Astrocyte of the spinal cord (primary cell): ENCODE measurements at regions not wholly inside any gene's neighbourhood (a gene's known extent, or its start where the extent isn't known, plus 50 kb on each side); places are given as distances from the start of the nearest gene placed in this dataset.

Experiments
- DNase-seq: peaks from one replicate; pipeline ENCODE4 v3.0.0; 2011; ENCODE audit warnings: low read depth, low spot score
- H3K4me3 ChIP-seq: 2 replicates; pipeline ENCODE4 v1.5.1; 2011; ENCODE audit warnings: low read depth, mild to moderate bottlenecking, low read length, moderate library complexity
- in situ Hi-C: cut with HindIII; loops from 2 replicates; pipeline ENCODE4 v1.10.0; 2017; ENCODE audit warnings: low sequenced_read_pairs
- TF ChIP-seq, protein P1 (sequence below): IDR thresholded peaks from 2 replicates; pipeline ENCODE4 v1.5.1; 2012; ENCODE audit warnings: low read depth, mild to moderate bottlenecking, low read length, inconsistent platforms

GRCh38 chr5:13382232-13382631 is 562.3 kb downstream of the DNAH5 start:
- no peak for DNase-seq
- no peak overlapping the region for H3K4me3 ChIP-seq
- in situ Hi-C loops = no loop called here
- TF ChIP-seq, protein P1, sequence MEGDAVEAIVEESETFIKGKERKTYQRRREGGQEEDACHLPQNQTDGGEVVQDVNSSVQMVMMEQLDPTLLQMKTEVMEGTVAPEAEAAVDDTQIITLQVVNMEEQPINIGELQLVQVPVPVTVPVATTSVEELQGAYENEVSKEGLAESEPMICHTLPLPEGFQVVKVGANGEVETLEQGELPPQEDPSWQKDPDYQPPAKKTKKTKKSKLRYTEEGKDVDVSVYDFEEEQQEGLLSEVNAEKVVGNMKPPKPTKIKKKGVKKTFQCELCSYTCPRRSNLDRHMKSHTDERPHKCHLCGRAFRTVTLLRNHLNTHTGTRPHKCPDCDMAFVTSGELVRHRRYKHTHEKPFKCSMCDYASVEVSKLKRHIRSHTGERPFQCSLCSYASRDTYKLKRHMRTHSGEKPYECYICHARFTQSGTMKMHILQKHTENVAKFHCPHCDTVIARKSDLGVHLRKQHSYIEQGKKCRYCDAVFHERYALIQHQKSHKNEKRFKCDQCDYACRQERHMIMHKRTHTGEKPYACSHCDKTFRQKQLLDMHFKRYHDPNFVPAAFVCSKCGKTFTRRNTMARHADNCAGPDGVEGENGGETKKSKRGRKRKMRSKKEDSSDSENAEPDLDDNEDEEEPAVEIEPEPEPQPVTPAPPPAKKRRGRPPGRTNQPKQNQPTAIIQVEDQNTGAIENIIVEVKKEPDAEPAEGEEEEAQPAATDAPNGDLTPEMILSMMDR = no peak

DNA sequence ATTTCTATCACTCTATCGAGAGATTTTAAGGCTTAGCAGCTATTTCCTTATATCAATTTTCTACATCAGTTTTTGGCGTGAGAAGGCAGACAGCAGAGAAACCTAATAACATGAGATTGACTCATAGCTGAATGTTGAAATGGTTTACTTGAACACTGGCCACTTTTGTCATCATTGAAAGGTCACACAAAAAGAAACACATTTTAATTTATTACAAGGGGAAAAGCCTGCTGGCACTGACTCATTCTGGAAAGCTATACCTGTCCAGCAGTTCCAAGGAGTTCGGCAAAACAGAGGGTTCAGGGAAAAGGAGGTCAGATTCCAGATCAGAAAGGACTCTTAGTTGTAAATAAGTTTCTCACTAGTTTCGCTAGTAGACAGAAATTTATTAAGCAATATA is 566.4 kb downstream of the DNAH5 start:
- DNase-seq = peak; percentile 58
- in situ Hi-C loops = no loop called here
- H3K4me3 ChIP-seq = no peak overlapping the region
- TF ChIP-seq, protein P1 = no peak

DNA sequence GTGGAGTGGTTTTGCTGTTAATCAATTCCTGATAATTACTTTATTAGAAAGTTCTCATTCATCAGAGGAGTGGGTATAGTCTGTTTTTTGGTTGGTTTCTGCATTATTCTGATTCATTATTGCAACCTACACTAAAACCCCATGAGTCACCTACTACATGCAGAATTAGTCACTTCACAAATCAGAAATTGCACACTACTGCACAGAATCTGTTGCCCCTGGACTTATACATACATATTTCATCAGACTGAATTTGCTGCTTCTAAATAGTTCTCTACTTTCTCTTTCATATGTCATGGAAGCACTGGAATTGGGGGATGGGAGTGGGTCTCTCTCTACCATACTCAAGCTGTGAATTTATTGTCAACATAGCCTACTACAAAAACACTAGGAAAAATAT is 585.1 kb downstream of the DNAH5 start:
- in situ Hi-C loops = no loop called here
- no peak overlapping the region for H3K4me3 ChIP-seq
- TF ChIP-seq, protein P1 = no peak
- peak; percentile 69 for DNase-seq

DNA sequence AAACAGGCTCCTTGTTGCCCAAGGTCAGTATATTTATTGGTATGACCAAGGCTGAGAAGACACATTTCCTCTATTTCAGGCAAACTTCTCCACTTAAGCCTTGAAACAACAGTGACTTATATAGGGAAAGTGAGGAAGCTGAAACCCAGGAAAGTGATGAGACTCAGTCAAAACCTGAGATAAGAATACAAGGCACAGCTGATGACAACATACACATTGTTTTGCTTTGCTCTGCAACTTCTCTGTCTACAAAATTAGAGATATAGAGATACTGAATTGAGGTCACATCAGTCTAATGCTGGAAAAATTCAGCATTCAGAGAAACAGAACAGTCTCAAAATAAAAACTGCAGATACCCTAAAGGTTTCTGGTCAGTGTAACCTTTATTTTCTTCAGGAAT is 586.1 kb downstream of the DNAH5 start:
- in situ Hi-C loops = no loop called here
- TF ChIP-seq, protein P1 = no peak
- no peak for DNase-seq
- no peak overlapping the region for H3K4me3 ChIP-seq

DNA sequence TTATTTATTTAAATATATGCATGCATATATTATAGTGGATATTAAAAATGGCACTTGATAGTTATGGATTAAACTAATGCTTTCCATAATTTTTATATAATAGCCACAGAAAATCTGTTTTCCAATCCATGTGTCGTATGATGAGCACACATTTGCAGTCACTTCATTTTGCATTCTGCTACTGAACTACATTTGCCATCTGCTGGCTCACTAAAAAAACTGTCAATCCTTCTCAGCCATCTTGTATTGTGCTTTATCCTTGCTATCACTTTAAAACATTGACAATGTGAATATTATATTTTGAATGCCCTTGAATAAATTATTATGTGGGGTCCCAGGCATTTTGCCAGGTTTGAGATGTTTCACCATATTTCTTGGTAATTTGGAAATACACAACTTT is 586.6 kb downstream of the DNAH5 start:
- TF ChIP-seq, protein P1 = no peak
- no peak for DNase-seq
- in situ Hi-C loops = no loop called here
- H3K4me3 ChIP-seq = no peak overlapping the region

GRCh38 chr5:13356226-13356625 is 588.3 kb downstream of the DNAH5 start:
- TF ChIP-seq, protein P1 = no peak
- in situ Hi-C loops = no loop called here
- DNase-seq = no peak
- no peak overlapping the region for H3K4me3 ChIP-seq

DNA sequence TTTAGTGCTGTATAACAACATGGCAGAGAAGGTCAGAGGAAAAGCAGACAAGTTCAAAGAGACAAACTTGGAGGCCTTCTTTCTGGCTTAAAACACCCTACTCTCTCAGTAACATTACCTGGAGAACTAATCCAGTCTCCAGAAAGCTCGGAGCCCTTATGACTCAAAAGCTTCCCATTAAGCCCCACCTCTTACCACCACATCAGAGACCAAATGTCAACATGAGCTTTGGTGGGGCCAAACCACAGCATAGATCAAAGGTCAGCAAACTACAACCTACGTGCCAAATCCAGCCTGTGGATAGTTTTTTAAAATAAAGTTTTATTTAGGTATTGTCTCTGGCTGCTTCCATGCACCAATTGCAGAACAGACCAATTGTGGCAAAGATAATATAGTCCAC is 589.9 kb downstream of the DNAH5 start:
- TF ChIP-seq, protein P1 = no peak
- in situ Hi-C loops = no loop called here
- H3K4me3 ChIP-seq = no peak overlapping the region
- peak; percentile 85 for DNase-seq
